Brain microvascular endothelial cell (primary cell): ENCODE measurements at regions not wholly inside any gene's neighbourhood (a gene's known extent, or its start where the extent isn't known, plus 50 kb on each side); places are given as distances from the start of the nearest gene placed in this dataset.

Experiments used
- DNase-seq: peaks from one replicate; pipeline ENCODE4 v3.0.0-alpha.2; 2020
- H3K27ac ChIP-seq: fragments of 250-450 bp; sonication (Bioruptor Pico); 2 replicates; pipeline ENCODE4 v1.5.1; 2020; ENCODE audit warnings: mild to moderate bottlenecking, moderate library complexity
- H3K27me3 ChIP-seq: fragments of 250-450 bp; sonication (Bioruptor Pico); replicated peaks from 2 replicates; pipeline ENCODE4 v1.5.1; 2020; ENCODE audit warnings: mild to moderate bottlenecking
- H3K36me3 ChIP-seq: fragments of 250-450 bp; sonication (Bioruptor Pico); replicated peaks from 2 replicates; pipeline ENCODE4 v1.5.1; 2020; ENCODE audit warnings: mild to moderate bottlenecking
- H3K4me3 ChIP-seq: 2 replicates; pipeline ENCODE4 v1.5.1; 2011; ENCODE audit warnings: low read depth, mild to moderate bottlenecking, control low read depth, low read length, moderate library complexity
- CTCF ChIP-seq: IDR thresholded peaks from 2 replicates; pipeline ENCODE4 v1.5.1; 2011; ENCODE audit warnings: low read depth, mild to moderate bottlenecking, moderate library complexity, low read length, control low read depth, inconsistent platforms; ENCODE audit errors: missing control alignments
- in situ Hi-C: cut with HindIII; loops from 2 replicates; pipeline ENCODE4 v1.10.0; 2017; ENCODE audit warnings: low sequenced_read_pairs, low pct_ligation_motif_present

GRCh38 chr3:151552589-151552988, 91.7 kb upstream of the IGSF10 start:
- in situ Hi-C loops: no loop called here
- Histone ChIP-seq H3K27ac (peak overlapping the region; percentile 62), H3K36me3 (no peaks in the 10 kb centered on the region), H3K4me3 (no peak overlapping the region), H3K27me3 (no peaks in the 10 kb centered on the region)
- no peak for TF ChIP-seq CTCF
- DNase-seq: peak; percentile 56

DNA sequence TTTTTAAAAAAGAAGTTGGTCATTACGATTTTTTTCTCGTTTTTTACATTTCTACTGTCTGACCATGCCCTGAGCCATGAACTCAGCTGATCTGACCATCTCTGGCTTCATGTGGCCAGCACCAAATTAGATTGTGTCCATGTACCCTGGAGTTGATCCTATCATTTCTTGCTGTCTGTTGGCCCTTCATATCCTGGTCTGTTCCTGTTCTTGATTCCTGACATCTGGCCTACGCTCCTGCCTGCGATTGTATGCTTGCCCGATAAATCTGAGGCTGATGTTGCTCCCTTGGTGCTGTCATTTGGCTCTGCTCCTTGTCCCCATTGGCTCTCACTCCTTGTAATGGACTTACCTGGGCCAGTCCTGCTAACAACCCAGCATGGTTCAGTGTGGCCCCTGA, 89.8 kb upstream of the IGSF10 start:
- Histone ChIP-seq H3K36me3 (no peaks in the 10 kb centered on the region), H3K27me3 (no peaks in the 10 kb centered on the region), H3K4me3 (no peak overlapping the region), H3K27ac (no peak overlapping the region)
- DNase-seq: no peak
- TF ChIP-seq CTCF: no peak
- in situ Hi-C loops: no loop called here

DNA sequence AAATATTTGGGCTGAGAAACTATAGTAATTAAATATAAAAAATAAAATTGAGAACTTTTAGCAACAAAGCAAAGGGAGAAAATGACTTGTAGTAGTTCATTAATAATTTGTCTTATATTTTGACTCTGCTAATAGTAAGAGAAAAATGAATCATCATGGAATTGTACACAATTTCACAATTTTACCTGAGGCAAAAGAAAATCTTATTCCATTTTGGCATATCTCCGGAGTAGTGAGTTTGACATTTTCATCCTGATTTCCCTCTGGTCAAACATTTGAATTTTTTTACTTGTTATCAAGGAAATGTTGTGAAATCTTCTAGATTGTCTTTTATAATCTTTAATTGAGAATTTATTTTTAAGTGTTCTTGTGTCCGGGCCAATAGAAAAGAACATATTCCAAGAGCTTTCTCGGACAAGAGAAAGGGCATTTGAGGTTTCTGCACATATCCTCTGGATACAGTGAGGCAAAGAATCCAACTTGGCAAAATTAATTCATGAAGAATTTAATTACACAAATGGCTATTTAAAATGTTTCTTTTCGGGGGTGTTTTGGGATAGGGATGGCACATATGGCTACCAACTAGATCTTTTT, 89.3 kb upstream of the IGSF10 start:
- in situ Hi-C loops: no loop called here
- no peaks in the 10 kb centered on the region for H3K27me3 ChIP-seq
- H3K27ac ChIP-seq: no peak overlapping the region
- H3K36me3 ChIP-seq: no peaks in the 10 kb centered on the region
- no peak overlapping the region for H3K4me3 ChIP-seq
- DNase-seq: no peak
- no peak for TF ChIP-seq CTCF

GRCh38 chr3:151548195-151548594, 87.3 kb upstream of the IGSF10 start:
- in situ Hi-C loops: no loop called here
- no peak for DNase-seq

DNA sequence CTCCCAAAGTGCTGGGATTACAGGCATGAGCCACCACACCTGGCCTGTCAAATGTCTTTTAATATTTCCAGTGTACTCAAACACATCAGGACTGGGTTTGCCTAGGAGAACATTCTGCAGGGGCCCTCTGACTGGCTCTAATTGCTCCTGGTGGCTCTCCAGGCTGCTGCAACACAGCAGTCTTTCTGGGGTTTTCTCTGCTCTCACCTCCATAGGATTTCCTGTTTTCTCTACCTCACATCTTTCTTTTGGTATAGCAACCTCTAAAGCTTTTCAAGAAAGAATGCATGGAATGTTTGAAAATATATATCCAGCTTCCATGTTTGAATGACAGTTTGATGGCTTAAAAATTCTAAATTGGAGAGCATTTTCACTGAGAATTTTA, 83.3 kb upstream of the IGSF10 start:
- Histone ChIP-seq H3K36me3 (no peaks in the 10 kb centered on the region), H3K4me3 (no peak overlapping the region), H3K27me3 (no peaks in the 10 kb centered on the region), H3K27ac (no peak overlapping the region)
- no peak for DNase-seq
- in situ Hi-C loops: no loop called here
- TF ChIP-seq CTCF: no peak

More at GRCh38 chr3:151548195-151548594, 87.3 kb upstream of the IGSF10 start:
- no peaks in the 10 kb centered on the region for H3K36me3 ChIP-seq
- no peak overlapping the region for H3K27ac ChIP-seq
- H3K4me3 ChIP-seq: no peak overlapping the region
- no peaks in the 10 kb centered on the region for H3K27me3 ChIP-seq
- TF ChIP-seq CTCF: no peak

GRCh38 chr3:151541178-151541577, 80.3 kb upstream of the IGSF10 start:
- in situ Hi-C loops: no loop called here
- no peak overlapping the region for H3K4me3 ChIP-seq
- no peaks in the 10 kb centered on the region for H3K27me3 ChIP-seq
- H3K36me3 ChIP-seq: no peaks in the 10 kb centered on the region
- no peak for DNase-seq
- no peak for TF ChIP-seq CTCF
- no peak overlapping the region for H3K27ac ChIP-seq
